ENCODE measurements at regions not wholly inside any gene's neighbourhood (a gene's known extent, or its start where the extent isn't known, plus 50 kb on each side); places are given as distances from the start of the nearest gene placed in this dataset.

GRCh38 chr3:31193871-31194270 lies 299.4 kb upstream of the GADL1 start:
- no peak for TF ChIP-seq EZH2 (IDR thresholded peaks at IDR 0.05; ENCODE audit: borderline replicate concordance)
- no peak for TF ChIP-seq CTCF (IDR thresholded peaks at IDR 0.05; ENCODE audit: poor library complexity)
- no peak for TF ChIP-seq EZH2phosphoT487 (IDR thresholded peaks at IDR 0.05; ENCODE audit: low read depth, severe bottlenecking, unreplicated experiment)
